Activated naive CD4-positive, alpha-beta T cell treated with anti-CD3 and anti-CD28 coated beads for 36 hours (primary cell): ENCODE measurements at regions not wholly inside any gene's neighbourhood (a gene's known extent, or its start where the extent isn't known, plus 50 kb on each side); places are given as distances from the start of the nearest gene placed in this dataset.

Experiments
- CTCF ChIA-PET: fragments of 350-600 bp; sonication (Branson Sonifier 250); formaldehyde crosslinking; loops from one replicate; lab custom pipeline; 2021; ENCODE audit warnings: antibody characterized with exemption; lab: Charles Lee
- DNase-seq: peaks from one replicate; pipeline ENCODE4 v3.0.0-alpha.2; 2020
- H3K27ac Mint-ChIP-seq: one replicate; pipeline ENCODE4 v1.8.0; 2021; ENCODE audit warnings: mild to moderate bottlenecking, mixed read lengths
- H3K27me3 Mint-ChIP-seq: one replicate; pipeline ENCODE4 v1.8.0; 2021; ENCODE audit warnings: low read depth, mixed read lengths
- H3K36me3 Mint-ChIP-seq: one replicate; pipeline ENCODE4 v1.8.0; 2021; ENCODE audit warnings: low read depth, mixed read lengths
- H3K4me1 Mint-ChIP-seq: one replicate; pipeline ENCODE4 v1.8.0; 2021; ENCODE audit warnings: low read depth, mixed read lengths
- H3K4me3 Mint-ChIP-seq: one replicate; pipeline ENCODE4 v1.8.0; 2021; ENCODE audit warnings: mild to moderate bottlenecking, moderate library complexity, mixed read lengths
- H3K9me3 Mint-ChIP-seq: one replicate; pipeline ENCODE4 v1.8.0; 2021; ENCODE audit warnings: mixed read lengths
- intact Hi-C: fragments of 100-400 bp; cut with micrococcal nuclease; formaldehyde crosslinking; loops from one replicate; pipeline ENCODE4 v1.15.1; 2023

- Mint-ChIP-seq H3K27ac (no peak overlapping the region), H3K9me3 (no peaks in the 10 kb centered on the region), H3K27me3 (no peaks in the 10 kb centered on the region), H3K36me3 (no peaks in the 10 kb centered on the region), H3K4me3 (no peak overlapping the region), H3K4me1 (no peaks in the 10 kb centered on the region)
- CTCF ChIA-PET, result no interaction called here
- intact Hi-C loops, result no loop called here
- no peak for DNase-seq
These were observed 102.0 kb upstream of the IGSF10 start for GRCh38 chr3:151562891-151563290.

GRCh38 chr3:151561878-151562277 lies 101.0 kb upstream of the IGSF10 start:
- Mint-ChIP-seq H3K36me3 (no peaks in the 10 kb centered on the region), H3K4me3 (no peak overlapping the region), H3K27ac (no peak overlapping the region), H3K27me3 (no peaks in the 10 kb centered on the region), H3K4me1 (no peaks in the 10 kb centered on the region), H3K9me3 (no peaks in the 10 kb centered on the region)
- CTCF ChIA-PET, result no interaction called here
- intact Hi-C loops, result no loop called here
- DNase-seq, result no peak

- Mint-ChIP-seq H3K27ac (no peak overlapping the region), H3K27me3 (no peaks in the 10 kb centered on the region), H3K4me1 (no peaks in the 10 kb centered on the region), H3K9me3 (no peaks in the 10 kb centered on the region), H3K4me3 (no peak overlapping the region), H3K36me3 (no peaks in the 10 kb centered on the region)
- no peak for DNase-seq
- intact Hi-C loops, result no loop called here
- CTCF ChIA-PET, result no interaction called here
These were observed 99.9 kb upstream of the IGSF10 start for GRCh38 chr3:151560738-151561137.

- no peak overlapping the region for H3K27ac Mint-ChIP-seq
- no peaks in the 10 kb centered on the region for H3K4me1 Mint-ChIP-seq
- no peaks in the 10 kb centered on the region for H3K9me3 Mint-ChIP-seq
- CTCF ChIA-PET, result no interaction called here
- no peak for DNase-seq
- no peaks in the 10 kb centered on the region for H3K27me3 Mint-ChIP-seq
- no peak overlapping the region for H3K4me3 Mint-ChIP-seq
- intact Hi-C loops, result no loop called here
- H3K36me3 Mint-ChIP-seq, result no peaks in the 10 kb centered on the region
These were observed 98.9 kb upstream of the IGSF10 start for GRCh38 chr3:151559736-151560135.

GRCh38 chr3:151558661-151559060 lies 97.8 kb upstream of the IGSF10 start:
- H3K4me1 Mint-ChIP-seq, result no peaks in the 10 kb centered on the region
- no peak overlapping the region for H3K4me3 Mint-ChIP-seq
- H3K36me3 Mint-ChIP-seq, result no peaks in the 10 kb centered on the region
- CTCF ChIA-PET, result no interaction called here
- no peak for DNase-seq
- no peaks in the 10 kb centered on the region for H3K9me3 Mint-ChIP-seq
- no peaks in the 10 kb centered on the region for H3K27me3 Mint-ChIP-seq
- no peak overlapping the region for H3K27ac Mint-ChIP-seq
- intact Hi-C loops, result no loop called here

- DNase-seq, result no peak
- intact Hi-C loops, result no loop called here
- Mint-ChIP-seq H3K27me3 (no peaks in the 10 kb centered on the region), H3K4me3 (no peak overlapping the region), H3K36me3 (no peaks in the 10 kb centered on the region), H3K9me3 (no peaks in the 10 kb centered on the region), H3K4me1 (no peaks in the 10 kb centered on the region), H3K27ac (no peak overlapping the region)
- CTCF ChIA-PET, result no interaction called here
These were observed 96.4 kb upstream of the IGSF10 start for GRCh38 chr3:151557068-151557840.

GRCh38 chr3:151556596-151556995 lies 95.7 kb upstream of the IGSF10 start:
- intact Hi-C loops, result no loop called here
- no peaks in the 10 kb centered on the region for H3K27me3 Mint-ChIP-seq
- H3K9me3 Mint-ChIP-seq, result no peaks in the 10 kb centered on the region
- DNase-seq, result no peak
- CTCF ChIA-PET, result interaction anchor here (0.6 kb wide), 1 partner anchor 246 kb away, joined by 3 read pairs; no protein-coding TSS in a partner anchor
- no peaks in the 10 kb centered on the region for H3K36me3 Mint-ChIP-seq
- no peak overlapping the region for H3K27ac Mint-ChIP-seq
- H3K4me1 Mint-ChIP-seq, result no peaks in the 10 kb centered on the region
- H3K4me3 Mint-ChIP-seq, result no peak overlapping the region

GRCh38 chr3:151555523-151555922 lies 94.7 kb upstream of the IGSF10 start:
- Mint-ChIP-seq H3K27me3 (no peaks in the 10 kb centered on the region), H3K4me1 (no peaks in the 10 kb centered on the region), H3K9me3 (no peaks in the 10 kb centered on the region), H3K36me3 (no peaks in the 10 kb centered on the region), H3K4me3 (no peak overlapping the region), H3K27ac (no peak overlapping the region)
- no peak for DNase-seq
- intact Hi-C loops, result no loop called here
- CTCF ChIA-PET, result interaction anchor here (0.7 kb wide), 1 partner anchor 88 kb away, joined by 4 read pairs; no protein-coding TSS in a partner anchor

- CTCF ChIA-PET, result interaction anchor here (0.9 kb wide), 1 partner anchor 206 kb away, joined by 3 read pairs; no protein-coding TSS in a partner anchor
- Mint-ChIP-seq H3K27ac (no peak overlapping the region), H3K4me1 (no peaks in the 10 kb centered on the region), H3K9me3 (no peaks in the 10 kb centered on the region), H3K36me3 (no peaks in the 10 kb centered on the region), H3K27me3 (no peaks in the 10 kb centered on the region), H3K4me3 (no peak overlapping the region)
- intact Hi-C loops, result no loop called here
- DNase-seq, result no peak
These were observed 93.0 kb upstream of the IGSF10 start for GRCh38 chr3:151553888-151554287.

GRCh38 chr3:151552589-151552988 lies 91.7 kb upstream of the IGSF10 start:
- intact Hi-C loops, result no loop called here
- Mint-ChIP-seq H3K27me3 (no peaks in the 10 kb centered on the region), H3K4me1 (no peaks in the 10 kb centered on the region), H3K9me3 (no peaks in the 10 kb centered on the region), H3K4me3 (no peak overlapping the region), H3K27ac (no peak overlapping the region), H3K36me3 (no peaks in the 10 kb centered on the region)
- no peak for DNase-seq
- CTCF ChIA-PET, result no interaction called here

GRCh38 chr3:151550642-151551041 lies 89.8 kb upstream of the IGSF10 start:
- no peaks in the 10 kb centered on the region for H3K9me3 Mint-ChIP-seq
- H3K27ac Mint-ChIP-seq, result no peak overlapping the region
- H3K4me1 Mint-ChIP-seq, result no peaks in the 10 kb centered on the region
- no peaks in the 10 kb centered on the region for H3K27me3 Mint-ChIP-seq
- intact Hi-C loops, result no loop called here
- H3K36me3 Mint-ChIP-seq, result no peaks in the 10 kb centered on the region
- CTCF ChIA-PET, result no interaction called here
- no peak overlapping the region for H3K4me3 Mint-ChIP-seq
- no peak for DNase-seq

GRCh38 chr3:151550025-151550618 lies 89.3 kb upstream of the IGSF10 start:
- intact Hi-C loops, result no loop called here
- CTCF ChIA-PET, result no interaction called here
- no peaks in the 10 kb centered on the region for H3K9me3 Mint-ChIP-seq
- no peak overlapping the region for H3K27ac Mint-ChIP-seq
- no peaks in the 10 kb centered on the region for H3K27me3 Mint-ChIP-seq
- H3K4me3 Mint-ChIP-seq, result no peak overlapping the region
- H3K4me1 Mint-ChIP-seq, result no peaks in the 10 kb centered on the region
- no peaks in the 10 kb centered on the region for H3K36me3 Mint-ChIP-seq
- DNase-seq, result no peak

GRCh38 chr3:151548195-151548594 lies 87.3 kb upstream of the IGSF10 start:
- DNase-seq, result no peak
- Mint-ChIP-seq H3K27me3 (no peaks in the 10 kb centered on the region), H3K4me1 (no peaks in the 10 kb centered on the region), H3K9me3 (no peaks in the 10 kb centered on the region), H3K4me3 (no peak overlapping the region), H3K27ac (no peak overlapping the region), H3K36me3 (no peaks in the 10 kb centered on the region)
- CTCF ChIA-PET, result no interaction called here
- intact Hi-C loops, result no loop called here
